Renal pelvis (tissue), 1 donor: ENCODE measurements at regions not wholly inside any gene's neighbourhood (a gene's known extent, or its start where the extent isn't known, plus 50 kb on each side); places are given as distances from the start of the nearest gene placed in this dataset.
"Not testable (repeated sequence)": the region's sequence is repeated elsewhere in the genome, so short reads cannot be mapped to it uniquely, and the experiment has no call there.

Experiments
- DNase-seq: peaks from one replicate; pipeline ENCODE4 v3.0.0-alpha.2; 2013

DNA sequence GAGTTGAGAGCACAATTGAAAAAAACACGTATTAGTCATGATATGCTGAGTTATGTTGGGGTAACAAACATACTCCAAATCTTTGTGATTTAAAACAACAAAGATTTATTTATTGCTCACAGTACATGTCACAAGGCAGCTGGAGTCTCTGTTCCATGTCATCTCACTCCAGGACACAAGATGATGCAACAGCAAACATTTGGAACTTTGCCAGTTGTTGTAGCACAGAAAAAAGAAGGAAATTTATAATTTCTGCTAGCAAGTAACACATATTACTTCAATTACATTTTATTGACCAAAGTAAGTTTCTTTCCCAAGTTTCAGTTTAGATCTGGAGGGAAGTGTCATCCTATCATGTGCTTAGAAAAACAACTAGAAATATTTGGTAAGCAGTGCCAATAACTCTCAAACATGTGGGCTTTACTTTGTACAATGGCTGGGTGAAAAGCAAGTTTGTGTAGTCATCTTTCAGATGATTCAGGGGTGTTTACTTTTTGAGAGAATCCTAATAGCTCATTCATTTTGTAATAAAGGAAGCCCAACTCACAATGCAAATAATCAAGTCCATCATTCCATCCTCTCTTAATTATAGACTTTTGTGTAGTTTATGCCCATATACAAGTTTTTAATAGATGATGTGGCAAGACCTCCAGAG is 452.3 kb downstream of the ZIC3 start:
- DNase-seq: no peak

- DNase-seq: no peak
These were observed 455.0 kb downstream of the ZIC3 start for GRCh38 chrX:138020941-138021340.

- DNase-seq: peak; percentile 3
These were observed 460.3 kb downstream of the ZIC3 start for GRCh38 chrX:138026211-138026610.

GRCh38 chrX:138031715-138032114 is 465.8 kb downstream of the ZIC3 start:
- DNase-seq: no peak

- DNase-seq: no peak
These were observed 468.2 kb downstream of the ZIC3 start for GRCh38 chrX:138034136-138034535.

DNA sequence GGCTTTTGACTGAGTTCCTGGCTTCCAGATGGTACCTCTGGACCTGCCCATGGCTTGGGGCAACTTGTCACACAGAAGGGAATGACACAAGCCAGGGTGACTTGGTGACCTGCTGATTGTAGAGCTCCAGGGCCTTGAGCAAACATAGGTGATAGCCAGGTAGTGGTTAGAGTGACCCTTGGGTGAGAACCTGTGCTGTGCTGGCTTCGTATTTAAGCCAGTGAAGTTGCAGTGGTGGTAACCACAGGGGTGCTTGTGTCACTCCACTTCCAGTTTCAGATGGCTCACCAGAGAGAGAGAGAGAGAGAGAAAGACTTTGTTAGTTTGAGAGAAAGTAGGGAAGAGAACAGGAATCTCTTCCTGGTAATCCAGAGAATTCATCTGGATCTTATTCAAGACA is 471.6 kb downstream of the ZIC3 start:
- DNase-seq: no peak

DNA sequence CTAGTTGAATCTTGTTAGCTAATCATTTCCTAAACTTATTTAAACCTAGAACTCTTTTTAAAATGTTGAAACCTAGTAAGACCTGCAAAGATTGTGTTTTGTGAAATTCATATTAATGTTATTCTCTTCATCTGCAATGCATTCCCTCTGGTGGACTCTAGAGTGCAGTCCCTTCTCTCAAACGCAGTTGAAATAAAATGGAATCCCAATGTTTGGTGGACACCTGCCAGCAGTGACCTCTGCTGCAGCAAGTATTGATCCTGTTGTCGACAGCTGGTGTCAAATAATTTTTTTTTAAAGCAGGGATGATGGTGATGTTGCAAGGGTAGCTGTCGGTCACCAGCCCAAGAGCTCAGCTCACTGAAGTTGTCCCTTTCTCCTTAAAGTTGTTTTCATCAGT is 492.0 kb downstream of the ZIC3 start:
- no peak for DNase-seq

DNA sequence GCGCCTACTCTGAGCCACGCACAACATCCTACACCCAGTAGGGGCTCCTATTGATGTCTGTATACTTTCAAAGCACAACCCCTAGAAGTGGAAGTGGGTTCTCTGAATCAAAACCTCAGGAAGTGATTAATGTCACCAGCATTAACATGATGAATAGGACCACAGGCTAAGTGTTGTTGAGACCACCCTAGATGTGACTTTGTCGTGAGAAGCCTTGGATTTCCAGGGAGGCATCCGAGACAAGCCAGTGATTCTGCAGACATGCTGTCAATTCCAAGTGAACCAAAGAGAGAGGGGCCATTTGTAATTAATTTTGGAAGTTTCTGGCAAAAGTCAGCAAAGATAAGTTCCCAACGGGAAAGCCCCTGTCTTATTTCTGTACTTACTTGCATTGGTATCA is 493.0 kb downstream of the ZIC3 start:
- no peak for DNase-seq

DNA sequence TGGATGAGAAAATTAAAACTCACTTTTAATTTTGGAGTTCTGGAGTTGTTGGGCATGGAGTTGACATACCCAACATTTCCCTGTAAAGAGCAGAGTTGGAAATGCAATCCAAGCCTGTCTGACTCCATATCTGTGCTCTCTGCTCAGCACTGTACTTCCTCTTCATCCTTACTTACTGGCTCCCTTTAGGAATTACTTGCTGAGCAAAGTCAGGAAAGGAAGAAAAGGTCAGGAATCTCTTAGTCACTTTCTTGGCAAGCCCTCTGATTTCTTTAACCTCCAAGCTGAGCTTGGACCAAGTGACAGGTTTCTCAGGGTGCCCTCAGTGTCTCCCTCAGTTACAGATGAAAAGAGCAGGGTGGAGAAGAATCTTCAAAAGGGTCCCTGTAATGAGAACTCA is 501.5 kb downstream of the ZIC3 start:
- DNase-seq: no peak

- DNase-seq: no peak
These were observed 507.7 kb downstream of the ZIC3 start for GRCh38 chrX:138073626-138074025.

DNA sequence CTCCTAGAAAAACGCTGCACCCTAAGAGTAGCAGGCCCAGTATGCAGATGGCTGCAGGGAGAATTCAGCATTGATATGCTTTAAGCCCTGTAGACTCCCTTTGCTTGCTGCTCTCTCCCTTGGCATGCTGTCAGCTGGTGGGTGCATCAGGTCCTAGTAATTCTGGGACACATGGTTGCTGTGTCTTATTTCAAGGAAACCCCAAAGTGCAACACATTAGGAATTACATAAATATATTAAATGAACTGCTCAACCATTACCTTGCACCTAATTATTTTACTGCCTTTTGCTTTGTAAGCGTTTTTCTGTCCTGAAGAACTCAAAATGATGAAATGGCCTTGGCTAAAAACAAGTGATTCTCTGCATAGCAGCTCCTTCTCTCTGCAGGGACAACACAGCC is 516.3 kb downstream of the ZIC3 start:
- no peak for DNase-seq

- no peak for DNase-seq
These were observed 517.0 kb downstream of the ZIC3 start for GRCh38 chrX:138082896-138083295.

DNA sequence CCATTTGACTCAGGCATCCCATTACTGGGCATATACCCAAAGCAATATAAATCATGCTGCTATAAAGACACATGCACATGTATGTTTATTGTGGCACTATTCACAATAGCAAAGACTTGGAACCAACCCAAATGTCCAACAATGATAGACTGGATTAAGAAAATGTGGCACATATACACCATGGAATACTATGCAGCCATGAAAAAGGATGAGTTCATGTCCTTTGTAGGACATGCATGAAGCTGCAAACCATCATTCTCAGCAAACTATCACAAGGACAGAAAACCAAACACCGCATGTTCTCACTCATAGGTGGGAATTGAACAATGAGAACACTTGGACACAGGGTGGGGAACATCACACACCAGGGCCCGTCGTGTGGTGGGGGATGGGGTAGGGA is 545.0 kb downstream of the ZIC3 start:
- DNase-seq: not testable (repeated sequence)

GRCh38 chrX:138127314-138127713 is 561.4 kb downstream of the ZIC3 start:
- DNase-seq: no peak

DNA sequence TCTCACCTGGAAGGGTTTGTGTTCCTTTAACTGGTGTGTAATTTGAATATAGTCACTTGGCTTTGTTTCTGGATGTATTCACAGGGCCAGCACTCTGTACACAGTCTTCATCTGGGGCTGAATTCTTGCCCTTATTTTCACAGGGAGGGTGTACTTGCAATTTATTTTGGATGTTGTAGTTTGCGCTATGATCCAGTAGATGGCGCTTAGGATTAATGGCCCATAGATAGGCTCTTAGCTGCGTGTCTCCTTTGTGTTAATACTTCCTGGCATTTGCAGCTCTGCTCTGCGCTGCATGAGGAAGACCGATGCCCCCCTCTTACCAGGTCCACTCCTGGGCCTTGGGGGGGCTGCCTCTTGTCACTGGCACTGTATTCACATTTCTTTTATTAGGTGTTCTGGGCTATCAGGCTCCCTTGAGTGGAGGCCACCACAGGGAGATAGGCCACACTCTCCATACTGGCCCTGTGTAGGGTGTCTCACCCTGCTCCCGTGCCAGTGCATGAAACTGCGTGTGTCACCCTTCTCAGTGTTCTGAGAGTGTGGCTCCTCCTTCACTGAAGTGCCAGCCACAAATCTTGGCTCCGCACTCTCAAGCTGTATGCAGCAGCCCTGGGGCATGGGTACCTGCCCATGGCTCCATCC is 562.2 kb downstream of the ZIC3 start:
- DNase-seq: peak; percentile 16

DNA sequence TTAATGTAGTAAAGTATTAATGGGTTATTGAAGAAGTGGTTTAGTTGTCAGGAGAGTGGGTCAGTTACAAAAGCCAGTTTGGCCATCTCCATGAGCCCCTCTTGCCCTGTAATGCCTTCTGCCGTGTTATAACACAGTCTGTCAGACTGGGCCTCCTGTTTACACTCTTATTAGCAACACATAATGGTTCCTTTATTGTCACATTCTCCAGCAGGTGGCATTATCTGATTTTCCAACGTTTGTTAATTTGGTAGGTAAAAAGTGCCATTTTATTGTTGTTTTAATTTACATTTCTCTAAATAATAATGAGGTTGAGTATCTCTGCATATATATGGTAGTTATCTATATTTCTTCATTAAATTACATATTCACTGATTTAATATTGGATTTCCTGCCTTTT is 560.8 kb downstream of the FGF13 start:
- no peak for DNase-seq

DNA sequence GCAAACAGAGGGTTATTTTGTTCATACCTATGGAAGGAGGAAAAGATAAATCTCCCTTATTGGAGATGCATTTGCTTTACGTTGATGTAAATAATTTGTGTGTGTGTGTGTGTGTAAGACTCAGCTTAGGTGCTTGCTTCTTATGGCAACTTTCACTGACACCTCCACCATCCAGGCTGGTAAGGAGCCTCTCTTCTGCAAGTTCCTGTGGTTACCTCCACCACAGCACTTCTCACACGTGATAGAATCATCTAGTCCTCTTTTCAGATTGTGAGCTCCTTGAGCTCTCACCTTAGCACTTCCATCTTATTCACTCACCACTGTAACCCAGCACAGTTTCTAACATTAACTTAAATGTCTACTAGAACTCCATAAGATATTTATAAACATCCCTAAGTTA is 553.7 kb downstream of the FGF13 start:
- DNase-seq: no peak

DNA sequence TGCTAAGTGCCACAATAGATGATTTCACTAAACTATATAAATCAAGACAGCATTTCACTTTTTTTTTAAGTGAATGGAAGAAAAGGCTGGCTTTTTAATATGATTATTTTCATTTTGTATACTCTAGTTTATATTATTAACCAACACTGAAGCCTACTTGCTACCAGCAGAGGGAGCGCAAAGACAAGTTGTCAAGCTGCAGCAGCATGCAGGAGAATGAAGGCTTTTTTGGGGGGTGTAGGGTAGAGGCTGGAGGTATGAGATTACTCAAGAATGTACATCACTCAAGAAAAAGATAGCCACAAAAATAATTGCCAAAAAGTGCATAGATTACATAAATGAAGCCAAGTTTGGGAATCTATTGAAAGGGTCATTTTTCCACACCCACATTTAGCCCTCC is 519.5 kb downstream of the FGF13 start:
- DNase-seq: peak; percentile 14

DNA sequence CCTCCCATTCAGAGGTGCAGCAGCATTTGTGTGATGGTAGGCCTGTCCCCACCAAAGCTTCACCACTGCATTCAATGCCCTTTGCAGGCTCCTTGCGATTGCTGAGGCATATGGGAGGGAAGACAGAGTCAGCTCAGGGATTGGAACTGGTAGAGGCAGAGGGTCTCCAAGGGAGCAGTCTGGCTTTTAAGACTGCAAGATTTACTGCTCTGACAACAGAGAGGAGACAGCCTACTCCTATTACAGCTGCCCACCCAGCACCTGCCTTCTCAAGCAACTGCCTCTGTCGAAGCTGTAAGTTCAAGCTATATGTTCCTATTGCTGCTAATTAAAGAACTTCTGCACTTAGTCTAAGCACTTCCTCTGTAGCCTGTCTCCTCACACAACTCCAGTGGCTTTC is 481.8 kb downstream of the FGF13 start:
- peak; percentile 15 for DNase-seq

GRCh38 chrX:138240266-138240665 is 471.3 kb downstream of the FGF13 start:
- no peak for DNase-seq

- no peak for DNase-seq
These were observed 457.5 kb downstream of the FGF13 start for GRCh38 chrX:138254001-138254400.

DNA sequence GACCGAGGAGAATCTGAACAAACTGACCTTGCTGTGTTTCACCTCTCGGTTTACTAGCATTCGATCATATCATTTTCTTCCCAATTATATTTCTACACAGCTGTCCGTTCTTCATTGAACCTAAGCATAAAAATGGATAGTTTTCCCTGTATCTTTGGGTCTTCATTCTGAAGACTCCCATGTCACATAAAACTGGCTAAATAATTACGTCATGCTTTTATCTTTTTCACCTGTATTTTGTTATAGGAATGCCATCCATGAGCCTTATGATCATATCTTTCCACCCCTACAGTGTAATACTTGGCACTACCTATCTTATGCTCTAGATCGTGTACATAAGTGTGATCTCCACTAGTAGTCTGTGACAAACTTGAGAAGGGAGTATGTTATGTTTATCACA is 456.1 kb downstream of the FGF13 start:
- DNase-seq: no peak

GRCh38 chrX:138264095-138264494 is 447.4 kb downstream of the FGF13 start:
- DNase-seq: not testable (repeated sequence)

DNA sequence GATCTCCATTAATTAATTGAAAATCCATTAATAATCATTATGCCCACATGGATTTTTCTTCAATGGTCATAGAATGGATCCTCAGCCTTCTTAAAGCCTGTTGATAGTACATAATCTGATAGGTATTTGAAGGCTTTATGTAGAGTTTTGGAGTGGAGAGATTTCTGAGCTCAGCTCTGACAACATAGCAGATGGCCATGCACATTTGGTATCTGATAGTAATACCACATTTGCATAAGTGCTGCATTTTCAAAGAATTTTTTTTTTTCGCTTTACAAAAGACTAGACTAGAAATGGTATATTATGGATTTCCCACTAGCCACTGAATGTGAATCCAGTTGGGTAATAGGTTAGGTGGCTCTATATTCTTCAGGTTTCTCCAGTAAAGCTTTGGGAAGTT is 440.6 kb downstream of the FGF13 start:
- DNase-seq: no peak
